ENCODE measurements at regions not wholly inside any gene's neighbourhood (a gene's known extent, or its start where the extent isn't known, plus 50 kb on each side); places are given as distances from the start of the nearest gene placed in this dataset.

DNA sequence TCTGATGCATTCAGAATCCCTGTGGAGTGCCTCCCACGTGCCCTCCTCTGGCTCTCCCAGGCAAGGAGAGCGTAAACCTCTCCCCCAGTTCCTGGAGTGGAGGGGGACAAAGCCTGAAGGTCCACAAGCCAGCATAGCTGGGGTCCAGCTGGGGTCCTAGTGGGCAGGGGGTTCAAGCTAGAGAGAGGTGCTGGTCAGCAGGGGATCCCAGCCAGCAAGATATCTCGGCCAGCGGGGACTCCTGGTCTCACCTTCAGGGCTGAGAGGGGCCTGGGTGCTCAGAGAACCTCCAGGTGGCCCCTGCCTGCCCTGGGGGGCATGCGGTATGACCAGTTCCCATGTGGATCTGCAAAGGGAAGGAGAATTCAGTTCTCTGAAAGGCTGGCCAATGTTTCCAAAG is 413.7 kb downstream of the TCERG1L start:
- intact Hi-C loops (cut with micrococcal nuclease) (no loop called here), in situ Hi-C loops (cut with MboI; ENCODE audit: low sequenced_read_pairs) (no loop called here), dilution Hi-C loops (cut with HindIII; ENCODE audit: low sequenced_read_pairs, unreplicated experiment) (no loop called here)
- POLR2A ChIA-PET (ENCODE audit: unreplicated experiment): no interaction called here
- Histone ChIP-seq H4K5ac (ENCODE audit: low read depth, low read length) (no peak overlapping the region), H3K79me1 (ENCODE audit: low read depth in 1 of 2, low read length in 2 of 2) (no peaks in the 10 kb centered on the region), H3K9me3 (ENCODE audit: control insufficient read depth, insufficient read depth, low read length) (peaks cover 45% of the 10 kb centered on the region), H3K4me1 (ENCODE audit: control insufficient read depth, insufficient read depth, low read length) (no peaks in the 10 kb centered on the region), H2AFZ (replicated peaks; ENCODE audit: low read length, poor library complexity) (no peak overlapping the region), H3K4ac (ENCODE audit: low read depth, low read length) (no peak overlapping the region), H3K27ac (ENCODE audit: insufficient read depth, low read length) (no peak overlapping the region), H3K23ac (ENCODE audit: low read depth, low read length) (no peak overlapping the region), H4K8ac (ENCODE audit: low read depth in 2 of 2, low read length in 2 of 2) (no peak overlapping the region), H2BK15ac (ENCODE audit: low read depth, low read length) (no peak overlapping the region), H3K4me2 (ENCODE audit: low read depth, low read length) (no peak overlapping the region), H3K4me3 (ENCODE audit: insufficient read depth, low read depth, low read length) (no peak overlapping the region), H3K36me3 (ENCODE audit: control insufficient read depth, insufficient read depth, low read length) (no peaks in the 10 kb centered on the region), H4K20me1 (ENCODE audit: insufficient read depth, low read length) (no peaks in the 10 kb centered on the region), H2BK20ac (ENCODE audit: low read depth, low read length) (no peak overlapping the region), H3K9ac (ENCODE audit: low read depth, low read length) (no peak overlapping the region), H2AK5ac (ENCODE audit: low read depth, low read length) (no peak overlapping the region), H2BK120ac (ENCODE audit: low read depth, low read length) (no peak overlapping the region), H3K14ac (replicated peaks; ENCODE audit: low read depth, low read length) (no peak overlapping the region), H3K18ac (ENCODE audit: low read depth, low read length) (no peak overlapping the region), H3K9me1 (ENCODE audit: insufficient read depth, low read length) (no peaks in the 10 kb centered on the region), H3K56ac (ENCODE audit: extremely low read depth, insufficient read depth, low read length) (no peak overlapping the region), H2AK9ac (replicated peaks; ENCODE audit: low read depth, low read length, poor library complexity) (no peak overlapping the region), H2BK5ac (ENCODE audit: low read depth, low read length, poor library complexity, severe bottlenecking) (no peak overlapping the region), H3K27me3 (ENCODE audit: control insufficient read depth, insufficient read depth, low read length) (no peaks in the 10 kb centered on the region), H4K91ac (ENCODE audit: insufficient read depth, low read depth, low read length) (no peak overlapping the region)
- TF ChIP-seq, protein P1, sequence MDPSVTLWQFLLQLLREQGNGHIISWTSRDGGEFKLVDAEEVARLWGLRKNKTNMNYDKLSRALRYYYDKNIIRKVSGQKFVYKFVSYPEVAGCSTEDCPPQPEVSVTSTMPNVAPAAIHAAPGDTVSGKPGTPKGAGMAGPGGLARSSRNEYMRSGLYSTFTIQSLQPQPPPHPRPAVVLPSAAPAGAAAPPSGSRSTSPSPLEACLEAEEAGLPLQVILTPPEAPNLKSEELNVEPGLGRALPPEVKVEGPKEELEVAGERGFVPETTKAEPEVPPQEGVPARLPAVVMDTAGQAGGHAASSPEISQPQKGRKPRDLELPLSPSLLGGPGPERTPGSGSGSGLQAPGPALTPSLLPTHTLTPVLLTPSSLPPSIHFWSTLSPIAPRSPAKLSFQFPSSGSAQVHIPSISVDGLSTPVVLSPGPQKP (IDR thresholded peaks at IDR 0.05; ENCODE audit: borderline replicate concordance, low read depth, low read length): no peak
- TF ChIP-seq CEBPB (IDR thresholded peaks at IDR 0.05; ENCODE audit: low read depth, low read length) (no peak), RCOR1 (IDR thresholded peaks at IDR 0.05; ENCODE audit: insufficient replicate concordance, low read length) (no peak), RFX5 (IDR thresholded peaks at IDR 0.05; ENCODE audit: low read depth, low read length) (no peak), BHLHE40 (IDR thresholded peaks at IDR 0.05; ENCODE audit: low read depth, low read length) (no peak), FOS (IDR thresholded peaks at IDR 0.05; ENCODE audit: low read depth, low read length) (no peak), SMC3 (IDR thresholded peaks at IDR 0.05; ENCODE audit: low read depth, low read length) (no peak), CTCF (conservative IDR thresholded peaks at IDR 0.05; ENCODE audit: low read depth, low read length) (no peak), POLR2A (IDR thresholded peaks at IDR 0.05; ENCODE audit: low read depth, low read length) (no peak), CHD1 (IDR thresholded peaks at IDR 0.05; ENCODE audit: low read depth, low read length) (no peak), RAD21 (IDR thresholded peaks at IDR 0.05; ENCODE audit: low read length) (no peak), MXI1 (IDR thresholded peaks at IDR 0.05; ENCODE audit: borderline replicate concordance, low read depth, low read length) (no peak), MAFK (IDR thresholded peaks at IDR 0.05; ENCODE audit: low read depth, low read length) (no peak), NFE2L2 (IDR thresholded peaks at IDR 0.05; ENCODE audit: low read depth, low read length) (no peak), MAZ (IDR thresholded peaks at IDR 0.05; ENCODE audit: borderline replicate concordance, low read depth, low read length) (no peak)
- TF ChIP-seq, protein P2, sequence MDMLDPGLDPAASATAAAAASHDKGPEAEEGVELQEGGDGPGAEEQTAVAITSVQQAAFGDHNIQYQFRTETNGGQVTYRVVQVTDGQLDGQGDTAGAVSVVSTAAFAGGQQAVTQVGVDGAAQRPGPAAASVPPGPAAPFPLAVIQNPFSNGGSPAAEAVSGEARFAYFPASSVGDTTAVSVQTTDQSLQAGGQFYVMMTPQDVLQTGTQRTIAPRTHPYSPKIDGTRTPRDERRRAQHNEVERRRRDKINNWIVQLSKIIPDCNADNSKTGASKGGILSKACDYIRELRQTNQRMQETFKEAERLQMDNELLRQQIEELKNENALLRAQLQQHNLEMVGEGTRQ (IDR thresholded peaks at IDR 0.05; ENCODE audit: low read depth, low read length): no peak
- DNase-seq (no peak), ATAC-seq (ENCODE audit: low read depth) (no peak)
- BruUV-seq (replicated peaks): no TSS peak
- CTCF ChIA-PET: no interaction called here
- WGBS, 2 experiments (ENCODE audit: extremely low coverage in 2 of 2, insufficient read length in 1 of 2): no CpG with 5 or more reads among the region's 5 CpGs
